Transverse colon (tissue), 4 donors: ENCODE measurements at regions not wholly inside any gene's neighbourhood (a gene's known extent, or its start where the extent isn't known, plus 50 kb on each side); places are given as distances from the start of the nearest gene placed in this dataset.

Experiments
- DNase-seq: peaks from one replicate; pipeline ENCODE4 v3.0.0-alpha.2; 2019
- H3K27ac ChIP-seq, 4 donors: fragments of 200-600 bp; sonication (generic); 2 replicates each; pipeline ENCODE4 v1.5.1; 2016 to 2018; ENCODE audit warnings: inconsistent platforms in 4 of 4
- H3K27me3 ChIP-seq: fragments of 200-600 bp; sonication (generic); 2 replicates; pipeline ENCODE4 v1.5.1; 2017; ENCODE audit warnings: inconsistent platforms
- H3K36me3 ChIP-seq, 4 donors: fragments of 200-600 bp; sonication (generic); 2 replicates each; pipeline ENCODE4 v1.5.1; 2017 to 2019; ENCODE audit warnings: inconsistent platforms in 4 of 4
- H3K4me1 ChIP-seq, 4 donors: fragments of 200-600 bp; sonication (generic); 2 replicates each; pipeline ENCODE4 v1.5.1; 2017 to 2020; ENCODE audit warnings: inconsistent platforms in 4 of 4
- H3K4me3 ChIP-seq, 4 donors: fragments of 200-600 bp; sonication (generic); 1 replicate in 1 of 4; 2 replicates in 3 of 4; pipeline versions ENCODE4 v1.5.1 to v1.6.1; 2017 to 2019; ENCODE audit warnings: inconsistent platforms in 4 of 4
- H3K9me3 ChIP-seq, 2 donors: fragments of 200-600 bp; sonication (generic); 2 replicates each; pipeline ENCODE4 v1.5.1; 2017 to 2019; ENCODE audit warnings: inconsistent platforms in 2 of 2
- EP300 ChIP-seq: sonication (generic); formaldehyde crosslinking; IDR thresholded peaks from one replicate; pipeline ENCODE4 v1.6.1; 2017; ENCODE audit warnings: antibody characterized with exemption, low read depth
- POLR2A ChIP-seq: fragments of 450-650 bp; IDR thresholded peaks from one replicate; pipeline ENCODE4 v1.6.1; 2016; ENCODE audit warnings: antibody characterized with exemption, mild to moderate bottlenecking, moderate library complexity
- POLR2AphosphoS5 ChIP-seq, 3 donors: sonication (generic); formaldehyde crosslinking; IDR thresholded peaks; one replicate each; pipeline ENCODE4 v1.6.1; 2016; ENCODE audit warnings: antibody characterized with exemption in 3 of 3
- WGBS, 2 donors: methylation state at CpG; one replicate each; pipeline ENCODE4 v1.1.5; 2018; ENCODE audit warnings: low coverage in 1 of 2; 5-methylcytosine and 5-hydroxymethylcytosine counted together
- in situ Hi-C, 4 donors: fragments of 200-750 bp; cut with MboI; loops; one replicate each; pipeline versions ENCODE4 v1.15.0 to v1.15.1; 2017; ENCODE audit warnings: low sequenced_read_pairs in 3 of 4, low pct_ligation_motif_present in 1 of 4, low pct_unique_long_range_greater_than_20kb in 1 of 4
- intact Hi-C: fragments of 100-400 bp; cut with DNase I; formaldehyde crosslinking; loops from one replicate; pipeline ENCODE4 v1.15.1; 2023; ENCODE audit warnings: low total_unique reads
- TF ChIP-seq, protein P1 (sequence below), 5 experiments: fragments of 200-600 bp in 3 of 5; fragments of 450-650 bp in 2 of 5; sonication (generic) in 3 of 5; IDR thresholded peaks; 1 replicate in 2 of 5; 2 replicates in 3 of 5; pipeline ENCODE4 v1.5.1; 2016 to 2017; ENCODE audit warnings: antibody characterized with exemption in 5 of 5, inconsistent platforms in 3 of 5, mild to moderate bottlenecking in 2 of 5, moderate library complexity in 1 of 5

DNA sequence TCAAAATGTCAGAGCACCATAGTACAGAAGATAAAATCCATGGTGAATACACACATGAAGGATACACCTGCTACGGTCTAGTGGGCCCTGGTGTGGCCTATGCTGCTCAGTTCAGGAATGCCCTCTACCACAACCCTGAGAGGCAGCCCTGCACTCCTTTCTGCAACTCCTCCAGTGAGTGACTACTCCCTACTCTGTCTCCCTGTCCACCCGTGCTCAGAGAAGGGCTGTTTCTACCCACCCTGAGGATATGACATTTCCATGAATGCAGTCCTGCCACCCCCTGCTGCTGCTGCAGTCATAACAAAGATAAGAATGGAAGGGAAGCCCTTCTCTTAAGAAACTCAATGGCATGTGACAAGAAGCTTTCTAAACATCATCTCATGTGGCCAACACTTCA, 137.0 kb downstream of the EN1 start:
- intact Hi-C loops: no loop called here
- in situ Hi-C loops: no loop called here
- no peak for DNase-seq

DNA sequence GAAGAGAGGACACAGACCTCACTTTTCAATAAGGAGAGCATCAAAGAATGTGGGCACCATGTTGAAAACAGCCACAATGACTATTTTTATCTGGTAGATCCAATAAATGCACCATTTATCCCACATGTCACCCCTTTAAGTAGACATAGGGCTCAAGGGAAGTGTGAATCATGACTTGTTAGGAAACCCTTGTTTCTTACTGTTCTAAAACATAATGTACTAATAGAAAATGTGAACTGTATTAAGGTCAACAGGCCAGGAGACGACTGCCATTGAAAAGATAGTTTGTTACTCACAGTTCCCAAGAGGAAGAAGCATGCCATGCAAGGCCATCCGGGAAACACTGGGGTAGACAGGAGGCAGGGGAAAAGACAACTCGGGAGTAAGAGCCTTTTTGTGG, 137.7 kb downstream of the EN1 start:
- Histone ChIP-seq H3K4me3 (no peak overlapping the region), H3K4me1 (no peaks in the 10 kb centered on the region), H3K27ac (no peak overlapping the region), H3K9me3 (no peaks in the 10 kb centered on the region), H3K27me3 (no peaks in the 10 kb centered on the region), H3K36me3 (no peaks in the 10 kb centered on the region)
- intact Hi-C loops (no loop called here), in situ Hi-C loops (no loop called here)
- no peak for DNase-seq
- no peak for TF ChIP-seq POLR2A
- TF ChIP-seq EP300: no peak
- TF ChIP-seq POLR2AphosphoS5 (IDR thresholded peaks at IDR 0.05): no peak
- TF ChIP-seq, protein P1, sequence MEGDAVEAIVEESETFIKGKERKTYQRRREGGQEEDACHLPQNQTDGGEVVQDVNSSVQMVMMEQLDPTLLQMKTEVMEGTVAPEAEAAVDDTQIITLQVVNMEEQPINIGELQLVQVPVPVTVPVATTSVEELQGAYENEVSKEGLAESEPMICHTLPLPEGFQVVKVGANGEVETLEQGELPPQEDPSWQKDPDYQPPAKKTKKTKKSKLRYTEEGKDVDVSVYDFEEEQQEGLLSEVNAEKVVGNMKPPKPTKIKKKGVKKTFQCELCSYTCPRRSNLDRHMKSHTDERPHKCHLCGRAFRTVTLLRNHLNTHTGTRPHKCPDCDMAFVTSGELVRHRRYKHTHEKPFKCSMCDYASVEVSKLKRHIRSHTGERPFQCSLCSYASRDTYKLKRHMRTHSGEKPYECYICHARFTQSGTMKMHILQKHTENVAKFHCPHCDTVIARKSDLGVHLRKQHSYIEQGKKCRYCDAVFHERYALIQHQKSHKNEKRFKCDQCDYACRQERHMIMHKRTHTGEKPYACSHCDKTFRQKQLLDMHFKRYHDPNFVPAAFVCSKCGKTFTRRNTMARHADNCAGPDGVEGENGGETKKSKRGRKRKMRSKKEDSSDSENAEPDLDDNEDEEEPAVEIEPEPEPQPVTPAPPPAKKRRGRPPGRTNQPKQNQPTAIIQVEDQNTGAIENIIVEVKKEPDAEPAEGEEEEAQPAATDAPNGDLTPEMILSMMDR (IDR thresholded peaks at IDR 0.05): no peak
- WGBS, 2 donors: 68 to 83% methylated on average over 2 to 3 of the region's 3 CpGs

More for the DNA sequence above, 137.0 kb downstream of the EN1 start:
- no peaks in the 10 kb centered on the region for H3K4me1 ChIP-seq
- WGBS, 2 donors: 52% methylated on average over 2 of the region's 2 CpGs; no CpG with 5 or more reads in 1 of the 2 donors
- TF ChIP-seq EP300: no peak
- TF ChIP-seq, protein P1 (IDR thresholded peaks at IDR 0.05): no peak
- TF ChIP-seq POLR2A: no peak
- no peak for TF ChIP-seq POLR2AphosphoS5 (IDR thresholded peaks at IDR 0.05)
- H3K27me3 ChIP-seq: no peaks in the 10 kb centered on the region
- no peaks in the 10 kb centered on the region for H3K9me3 ChIP-seq
- H3K36me3 ChIP-seq: no peaks in the 10 kb centered on the region
- H3K27ac ChIP-seq: no peak overlapping the region
- no peak overlapping the region for H3K4me3 ChIP-seq

DNA sequence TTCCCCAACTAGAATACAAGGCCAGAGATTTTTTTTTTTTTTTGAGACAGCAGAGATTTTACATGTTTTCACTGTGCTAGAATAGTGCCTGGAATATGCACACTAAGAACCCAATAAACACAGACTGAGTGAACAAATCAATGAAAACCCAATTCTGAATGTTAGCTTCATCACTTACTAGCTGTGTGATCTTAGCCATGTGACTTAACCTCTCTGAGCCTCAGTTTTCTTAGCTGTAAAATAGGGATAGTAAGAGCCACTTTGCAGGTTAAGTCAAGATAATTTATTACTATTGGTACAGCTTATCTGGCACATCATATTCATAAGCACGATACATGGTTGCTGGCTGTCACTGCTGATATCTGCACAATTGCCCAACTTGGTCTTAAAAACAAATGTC, 140.6 kb downstream of the EN1 start:
- intact Hi-C loops (no loop called here), in situ Hi-C loops (no loop called here)
- no peaks in the 10 kb centered on the region for H3K9me3 ChIP-seq
- no peak for DNase-seq
- H3K27me3 ChIP-seq: no peaks in the 10 kb centered on the region
- no peaks in the 10 kb centered on the region for H3K4me1 ChIP-seq
- no peaks in the 10 kb centered on the region for H3K36me3 ChIP-seq
- no peak overlapping the region for H3K27ac ChIP-seq
- WGBS, 2 donors: 62% methylated on average over 1 of the region's 1 CpG; no CpG with 5 or more reads in 1 of the 2 donors
- H3K4me3 ChIP-seq: no peak overlapping the region
- TF ChIP-seq EP300: no peak
- no peak for TF ChIP-seq POLR2A
- no peak for TF ChIP-seq POLR2AphosphoS5 (IDR thresholded peaks at IDR 0.05)
- TF ChIP-seq, protein P1 (IDR thresholded peaks at IDR 0.05): no peak

DNA sequence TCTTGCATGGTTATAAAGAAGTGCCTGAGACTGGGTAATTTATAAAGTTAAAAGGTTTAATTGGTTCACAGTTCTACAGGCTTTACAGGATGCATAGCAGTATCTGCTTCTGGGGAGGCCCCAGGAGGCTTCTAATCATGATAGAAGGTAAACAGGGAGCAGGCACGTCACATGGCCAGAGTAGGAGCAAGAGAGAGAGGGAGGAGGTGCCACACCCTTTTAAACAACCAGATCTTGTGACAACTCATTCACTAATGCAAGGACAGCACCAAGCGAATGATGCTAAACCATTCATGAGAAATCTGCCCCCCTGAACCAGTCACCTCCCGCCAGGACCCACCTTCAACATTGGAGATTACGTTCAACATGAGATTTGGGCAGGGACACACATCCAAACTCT, 141.1 kb downstream of the EN1 start:
- 38 to 54% methylated on average over 4 of the region's 4 CpGs for WGBS, 2 donors
- intact Hi-C loops: no loop called here
- Histone ChIP-seq H3K9me3 (no peaks in the 10 kb centered on the region), H3K4me1 (no peaks in the 10 kb centered on the region), H3K4me3 (no peak overlapping the region), H3K27me3 (no peaks in the 10 kb centered on the region), H3K36me3 (no peaks in the 10 kb centered on the region), H3K27ac (no peak overlapping the region)
- in situ Hi-C loops: no loop called here
- TF ChIP-seq POLR2AphosphoS5 (IDR thresholded peaks at IDR 0.05) (no peak), EP300 (no peak), POLR2A (no peak)
- TF ChIP-seq, protein P1 (IDR thresholded peaks at IDR 0.05): no peak
- no peak for DNase-seq
